ENCODE measurements at regions not wholly inside any gene's neighbourhood (a gene's known extent, or its start where the extent isn't known, plus 50 kb on each side); places are given as distances from the start of the nearest gene placed in this dataset.

GRCh38 chr7:125370502-125370901, 440.9 kb upstream of the POT1 start:
- TF ChIP-seq CTCF (IDR thresholded peaks at IDR 0.05; ENCODE audit: poor library complexity), result no peak
- TF ChIP-seq EZH2 (IDR thresholded peaks at IDR 0.05; ENCODE audit: borderline replicate concordance), result no peak

Measured in hepatocyte (in vitro differentiated cells).